ENCODE measurements at regions not wholly inside any gene's neighbourhood (a gene's known extent, or its start where the extent isn't known, plus 50 kb on each side); places are given as distances from the start of the nearest gene placed in this dataset.

- DNase-seq (ENCODE audit: low spot score), result peak; percentile 73
These were observed 209.4 kb downstream of the DTWD2 start for GRCh38 chr5:118778941-118779340.

- no peak for DNase-seq (ENCODE audit: low spot score)
These were observed 211.1 kb downstream of the DTWD2 start for GRCh38 chr5:118777189-118777736.

- no peak for DNase-seq (ENCODE audit: low spot score)
These were observed 211.6 kb downstream of the DTWD2 start for GRCh38 chr5:118776755-118777154.

GRCh38 chr5:118775790-118776499, 212.4 kb downstream of the DTWD2 start:
- no peak for DNase-seq (ENCODE audit: low spot score)

DNA sequence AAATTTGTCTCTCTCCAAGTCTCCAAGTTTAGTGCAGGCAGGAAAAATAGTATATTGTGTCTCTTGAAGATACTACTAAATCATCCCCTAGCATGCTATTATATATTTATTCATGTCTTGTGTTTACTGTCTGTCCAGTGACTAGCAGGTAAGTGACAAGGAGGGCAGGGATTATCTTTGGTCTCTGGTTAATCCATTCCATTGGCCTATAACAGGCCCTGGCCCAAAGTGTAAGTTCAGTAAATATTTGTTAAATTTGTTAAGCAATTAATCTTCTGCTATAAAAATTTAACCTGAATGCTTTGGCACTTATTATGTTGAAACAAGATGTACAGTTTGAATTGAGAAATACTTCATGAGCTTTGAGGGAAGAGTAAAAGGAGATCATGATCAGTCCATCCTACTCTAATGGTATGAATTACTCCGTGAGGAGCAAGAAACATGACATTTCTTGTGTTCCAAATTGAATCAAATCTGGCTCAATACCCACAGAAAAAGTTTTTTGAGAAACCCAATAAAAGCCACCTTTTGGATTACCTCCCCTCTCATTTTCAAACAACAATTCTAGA, 219.7 kb downstream of the DTWD2 start:
- DNase-seq (ENCODE audit: low spot score), result no peak

- DNase-seq (ENCODE audit: low spot score), result no peak
These were observed 226.1 kb downstream of the DTWD2 start for GRCh38 chr5:118762291-118762690.

DNA sequence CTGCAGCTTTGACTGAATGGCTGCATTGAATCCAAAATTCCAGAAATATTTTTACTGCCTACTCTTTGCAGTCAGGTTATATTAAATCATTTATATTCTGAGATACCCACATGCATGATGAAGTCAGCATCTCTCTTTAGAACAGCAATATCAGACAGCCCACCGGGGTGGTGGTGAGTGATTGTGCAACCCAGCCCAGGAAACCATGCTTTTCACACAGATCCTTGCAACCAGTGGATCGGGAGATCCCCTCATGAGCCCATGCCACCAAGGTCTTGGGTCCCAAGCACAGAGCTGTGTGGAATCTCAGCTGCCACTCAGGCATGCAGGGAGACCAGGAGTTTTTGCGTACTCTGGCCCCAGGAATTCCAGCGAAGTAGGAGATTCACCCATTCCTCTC, 226.5 kb downstream of the DTWD2 start:
- DNase-seq (ENCODE audit: low spot score), result no peak

DNA sequence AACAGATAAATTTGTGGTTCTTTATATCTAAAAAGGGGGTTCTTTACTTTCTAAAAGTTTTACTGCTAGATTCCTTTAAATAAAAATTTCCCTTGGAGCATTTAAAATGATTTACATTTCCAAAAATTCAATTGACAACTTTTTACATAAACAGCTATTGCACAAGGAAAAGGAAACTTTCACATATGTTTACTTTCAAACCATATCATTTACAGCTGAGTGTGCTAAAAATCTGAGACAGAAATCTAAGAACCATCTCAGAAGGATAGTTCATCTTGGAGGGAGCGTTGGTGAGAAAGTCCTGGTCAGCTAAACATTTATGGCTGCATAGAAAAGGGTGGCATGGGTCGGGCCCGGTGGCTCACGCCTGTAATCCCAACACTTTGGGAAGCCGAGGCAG, 235.4 kb downstream of the DTWD2 start:
- DNase-seq (ENCODE audit: low spot score), result no peak

DNA sequence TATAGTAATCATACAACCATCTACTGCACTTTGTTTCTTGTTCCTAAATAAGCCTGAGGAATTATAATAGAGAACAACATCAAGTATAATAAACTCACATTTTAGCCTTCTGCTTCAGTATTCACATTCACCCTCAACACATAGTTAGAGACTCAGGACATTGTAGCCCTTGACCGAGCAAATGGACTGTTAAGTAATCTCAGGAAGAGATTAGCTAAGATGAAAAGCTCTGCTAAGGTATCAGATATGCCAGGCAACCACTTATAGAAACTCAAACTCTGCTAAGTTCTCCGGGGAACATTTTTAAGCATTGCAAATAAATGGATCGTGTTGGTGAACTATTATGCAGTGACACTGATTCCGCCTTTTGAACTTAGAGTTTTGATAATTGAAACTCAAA, 252.0 kb downstream of the DTWD2 start:
- DNase-seq (ENCODE audit: low spot score), result peak; percentile 3

DNA sequence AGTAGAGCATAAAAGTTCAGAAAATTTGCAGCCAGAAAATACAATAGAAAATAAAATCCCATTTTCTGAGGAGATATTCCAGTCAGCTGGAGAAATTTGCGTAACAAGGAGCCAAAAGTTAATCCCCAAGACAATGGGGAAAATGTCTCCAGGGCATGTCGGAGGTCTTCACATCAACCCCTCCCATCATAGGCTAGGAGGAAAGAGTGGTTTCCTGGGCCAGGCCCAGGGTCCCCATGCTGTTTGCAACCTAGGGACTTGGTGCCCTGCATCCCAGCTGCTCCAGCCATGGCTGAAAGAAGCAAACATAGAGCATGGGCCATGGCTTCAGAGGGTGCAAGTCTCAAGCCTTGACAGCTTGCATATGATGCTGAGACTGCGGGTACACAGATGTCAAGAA, 255.0 kb downstream of the DTWD2 start:
- no peak for DNase-seq (ENCODE audit: low spot score)

DNA sequence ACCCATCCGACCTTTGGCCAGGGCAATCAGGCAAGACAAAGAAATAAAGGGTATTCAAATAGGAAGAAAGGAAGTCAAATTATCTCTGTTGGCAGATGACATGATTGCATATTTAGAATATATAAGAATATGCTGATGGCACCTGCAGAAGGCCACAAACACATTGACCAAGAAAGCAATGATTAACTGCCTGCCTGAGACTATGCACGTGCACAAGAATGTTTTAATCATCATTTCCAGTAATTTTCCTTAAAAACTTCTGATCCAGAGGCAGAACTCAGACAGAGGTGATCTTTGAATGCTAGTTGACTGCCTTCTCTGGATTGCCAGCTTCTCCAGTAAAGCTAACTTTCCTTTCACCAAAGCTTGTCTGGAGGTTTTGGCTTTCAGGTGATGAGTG, 260.2 kb downstream of the DTWD2 start:
- DNase-seq (ENCODE audit: low spot score), result no peak

- no peak for DNase-seq (ENCODE audit: low spot score)
These were observed 261.5 kb downstream of the DTWD2 start for GRCh38 chr5:118726891-118727290.

DNA sequence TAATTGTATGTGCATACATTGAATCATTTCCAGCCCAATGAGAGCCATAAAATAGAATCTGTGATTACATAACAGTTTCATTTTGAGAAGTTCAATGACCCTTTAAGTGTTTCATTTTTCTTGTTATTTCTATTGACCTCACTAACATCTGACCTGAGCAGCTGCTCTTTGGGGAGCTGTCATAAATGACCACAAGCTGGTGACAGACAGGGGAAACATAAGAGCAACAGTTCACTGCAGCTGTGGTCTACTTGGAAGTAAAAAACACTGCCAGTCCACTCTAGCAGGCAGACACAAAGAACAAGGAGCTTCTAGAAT, 265.4 kb downstream of the DTWD2 start:
- no peak for DNase-seq (ENCODE audit: low spot score)

GRCh38 chr5:118722122-118723020, 266.0 kb downstream of the DTWD2 start:
- DNase-seq (ENCODE audit: low spot score), result no peak

- no peak for DNase-seq (ENCODE audit: low spot score)
These were observed 276.6 kb downstream of the DTWD2 start for GRCh38 chr5:118711727-118712126.

GRCh38 chr5:118705959-118706667, 282.2 kb downstream of the DTWD2 start:
- no peak for DNase-seq (ENCODE audit: low spot score)

DNA sequence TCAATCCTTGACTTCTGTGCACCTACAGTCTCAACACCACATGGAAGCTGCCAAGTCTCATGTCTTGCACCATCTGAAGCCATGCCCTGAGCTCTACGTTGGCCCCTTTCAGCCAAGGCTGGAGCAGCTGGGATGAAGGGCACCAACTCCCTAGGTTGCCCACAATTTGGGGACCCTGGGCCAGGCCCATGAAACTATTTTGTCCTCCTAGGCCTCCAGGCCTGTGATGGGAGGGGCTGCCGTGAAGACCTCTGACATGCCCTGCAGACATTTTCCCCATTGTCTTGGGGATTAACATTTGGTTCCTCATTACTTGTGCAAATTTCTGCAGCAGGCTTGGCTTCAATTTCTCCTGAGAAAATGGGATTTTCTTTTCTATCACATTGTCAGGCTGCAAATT, 285.1 kb downstream of the DTWD2 start:
- DNase-seq (ENCODE audit: low spot score), result no peak

GRCh38 chr5:118701791-118702190, 286.6 kb downstream of the DTWD2 start:
- no peak for DNase-seq (ENCODE audit: low spot score)

GRCh38 chr5:118700510-118700909, 287.8 kb downstream of the DTWD2 start:
- no peak for DNase-seq (ENCODE audit: low spot score)

DNA sequence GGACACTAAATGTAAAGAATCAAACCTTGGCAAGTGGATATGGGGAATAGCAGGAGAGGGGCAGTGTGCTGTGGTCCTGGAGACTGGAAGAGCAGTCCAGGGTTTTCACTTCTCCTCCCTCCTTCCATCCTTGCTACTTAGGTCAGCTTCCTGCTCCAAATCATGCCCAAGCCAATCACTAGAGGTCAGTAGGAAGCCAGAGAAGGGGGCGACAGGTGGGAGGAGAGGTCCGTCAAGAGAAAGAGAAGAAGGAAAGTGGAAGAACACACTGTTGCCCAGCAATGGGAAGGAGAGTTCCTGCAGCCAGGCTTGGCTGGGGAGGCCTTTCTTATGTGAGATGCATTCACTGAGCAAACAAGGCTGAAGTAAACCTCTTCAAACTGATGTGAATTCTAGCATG, 289.6 kb downstream of the DTWD2 start:
- DNase-seq (ENCODE audit: low spot score), result no peak

GRCh38 chr5:118696076-118696475, 292.3 kb downstream of the DTWD2 start:
- peak; percentile 78 for DNase-seq (ENCODE audit: low spot score)

DNA sequence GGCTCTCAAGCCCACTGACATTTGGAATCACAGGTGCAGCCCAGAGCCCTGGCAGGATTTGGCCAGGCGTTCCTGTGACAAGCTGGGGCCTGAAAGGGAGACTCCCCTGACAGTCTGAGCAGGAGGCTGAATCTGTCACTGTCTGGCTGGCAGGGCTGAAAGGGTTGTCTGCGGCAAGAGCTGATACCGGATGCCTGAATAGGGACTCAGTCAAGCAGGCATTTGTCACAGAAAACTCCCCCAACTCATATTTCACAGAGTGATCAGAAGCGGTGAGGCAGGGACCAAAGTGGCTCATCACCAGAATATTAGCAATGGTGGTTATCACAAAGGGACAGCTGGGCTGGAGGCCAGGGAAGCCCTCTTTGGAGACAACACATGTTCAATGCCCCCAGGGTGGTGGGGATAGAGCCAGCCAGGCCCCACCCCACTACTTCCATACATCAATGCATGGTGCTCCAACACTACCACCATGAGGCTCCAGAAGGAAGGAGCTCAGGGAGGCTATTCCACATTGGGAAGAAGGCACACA, 295.5 kb downstream of the DTWD2 start:
- DNase-seq (ENCODE audit: low spot score), result no peak

Data from umbilical cord (tissue), 1 donor.